Endothelial cell of umbilical vein (primary cell): ENCODE measurements at regions not wholly inside any gene's neighbourhood (a gene's known extent, or its start where the extent isn't known, plus 50 kb on each side); places are given as distances from the start of the nearest gene placed in this dataset.

Source experiments
- BruUV-seq: library from RNA; stranded (reverse); fragments of 400-500 nt; replicated peaks from 2 replicates; lab custom pipeline; 2021; lab: Mats Ljungman, UMichigan
- CTCF ChIA-PET: fragments of 300-600, 350-600 bp; sonication (Branson Sonifier 250); formaldehyde crosslinking; loops from one replicate; lab custom pipeline; 2021; ENCODE audit warnings: antibody characterized with exemption, inconsistent platforms; lab: Charles Lee
- POLR2A ChIA-PET: fragments of 300-600, 350-600 bp; sonication (Branson Sonifier 250); formaldehyde crosslinking; loops from one replicate; lab custom pipeline; 2021; ENCODE audit warnings: antibody characterized with exemption, inconsistent platforms; lab: Charles Lee
- DNase-seq: peaks from one replicate; pipeline ENCODE4 v3.0.0-alpha.2; 2011; ENCODE audit warnings: low read depth, low spot score
- FAIRE-seq: peaks from 2 replicates; lab custom pipeline; 2011; peaks lifted over from hg19 to GRCh38; lab: Jason Lieb, UNC
- H2AFZ ChIP-seq: 2 replicates; pipeline ENCODE4 v1.6.0; 2012; ENCODE audit warnings: low read depth, low read length, control low read depth, inconsistent platforms
- H3K27ac ChIP-seq: 2 replicates; pipeline ENCODE4 v1.5.1; 2011; ENCODE audit warnings: low read depth, mild to moderate bottlenecking, control low read depth, low read length, moderate library complexity; ENCODE audit not compliant: insufficient read depth
- H3K27me3 ChIP-seq, 2 experiments: 2 replicates each; pipeline versions ENCODE4 v1.6.0 to v1.6.1; 2011; ENCODE audit warnings: low read length in 2 of 2, mixed read lengths in 1 of 2; ENCODE audit not compliant: control insufficient read depth in 2 of 2, insufficient read depth in 2 of 2
- H3K36me3 ChIP-seq, 2 experiments: 2 replicates in 1 of 2; 3 replicates in 1 of 2; pipeline ENCODE4 v1.5.1; 2011; ENCODE audit warnings: low read length in 2 of 2, mild to moderate bottlenecking in 1 of 2, moderate library complexity in 1 of 2; ENCODE audit not compliant: control insufficient read depth in 2 of 2, insufficient read depth in 2 of 2; ENCODE audit errors: extremely low read depth in 1 of 2
- H3K4me1 ChIP-seq: 3 replicates; pipeline ENCODE4 v1.5.1; 2011; ENCODE audit warnings: mild to moderate bottlenecking, low read length; ENCODE audit not compliant: control insufficient read depth, insufficient read depth; ENCODE audit errors: extremely low read depth
- H3K4me2 ChIP-seq: 2 replicates; pipeline ENCODE4 v1.6.1; 2011; ENCODE audit warnings: low read length, control low read depth, mixed read lengths; ENCODE audit not compliant: insufficient read depth
- H3K4me3 ChIP-seq, 3 experiments: fragments of 200-600 bp in 1 of 3; sonication (generic), shearing (Covaris generic) in 1 of 3; replicated peaks in 1 of 3; 2 replicates each; pipeline ENCODE4 v1.5.1; 2011 to 2016; ENCODE audit warnings: control low read depth in 3 of 3, low read length in 3 of 3, mild to moderate bottlenecking in 2 of 3, inconsistent platforms in 1 of 3, low read depth in 1 of 3, moderate library complexity in 1 of 3; ENCODE audit not compliant: insufficient read depth in 1 of 3
- H3K79me2 ChIP-seq: 2 replicates; pipeline ENCODE4 v1.6.0; 2012; ENCODE audit warnings: low read length, inconsistent platforms; ENCODE audit not compliant: control insufficient read depth, insufficient read depth
- H3K9ac ChIP-seq: replicated peaks from 2 replicates; pipeline ENCODE3; 2011; ENCODE audit warnings: low read length, control low read depth; ENCODE audit not compliant: insufficient read depth; ENCODE audit errors: extremely low read depth
- H3K9me1 ChIP-seq: replicated peaks from 3 replicates; pipeline ENCODE4 v1.6.0; 2011; ENCODE audit warnings: mild to moderate bottlenecking, low read length; ENCODE audit not compliant: control insufficient read depth, insufficient read depth; ENCODE audit errors: extremely low read depth
- H3K9me3 ChIP-seq: replicated peaks from 2 replicates; pipeline ENCODE4 v1.5.1; 2012; ENCODE audit warnings: low read length, inconsistent platforms; ENCODE audit not compliant: control insufficient read depth, insufficient read depth
- H4K20me1 ChIP-seq: replicated peaks from 2 replicates; pipeline ENCODE3; 2011; ENCODE audit warnings: mild to moderate bottlenecking, low read length; ENCODE audit not compliant: control insufficient read depth, insufficient read depth; ENCODE audit errors: extremely low read depth
- CTCF ChIP-seq, 2 donors: IDR thresholded peaks; 1 replicate in 1 of 2; 2 replicates in 1 of 2; pipeline ENCODE4 v1.5.1; 2011; ENCODE audit warnings: low read length in 2 of 2, mild to moderate bottlenecking in 2 of 2, moderate library complexity in 2 of 2, control low read depth in 1 of 2, inconsistent platforms in 1 of 2, low read depth in 1 of 2; ENCODE audit not compliant: insufficient read depth in 1 of 2; ENCODE audit errors: extremely low read depth in 1 of 2
- EZH2 ChIP-seq: IDR thresholded peaks from 2 replicates; pipeline ENCODE4 v1.6.1; 2012; ENCODE audit warnings: borderline replicate concordance, low read depth, mild to moderate bottlenecking, moderate library complexity, low read length, inconsistent platforms; ENCODE audit not compliant: severe bottlenecking
- FOS ChIP-seq: IDR thresholded peaks from 2 replicates; pipeline ENCODE4 v1.6.1; 2011; ENCODE audit warnings: mild to moderate bottlenecking, low read length, moderate library complexity, borderline replicate concordance; ENCODE audit not compliant: insufficient read depth
- GATA2 ChIP-seq: IDR thresholded peaks from 2 replicates; pipeline ENCODE4 v1.7.0; 2011; ENCODE audit warnings: low read depth, mild to moderate bottlenecking, moderate library complexity, mixed read lengths, low read length; ENCODE audit not compliant: insufficient read length, insufficient read depth
- JUN ChIP-seq: IDR thresholded peaks from 2 replicates; pipeline ENCODE4 v1.6.1; 2011; ENCODE audit warnings: borderline replicate concordance, low read depth; ENCODE audit not compliant: insufficient read length, insufficient read depth
- MAX ChIP-seq: IDR thresholded peaks from 2 replicates; pipeline ENCODE4 v1.6.1; 2011; ENCODE audit not compliant: insufficient read depth, insufficient read length
- MYC ChIP-seq: IDR thresholded peaks from one replicate; pipeline ENCODE4 v1.6.1; 2011; ENCODE audit warnings: mild to moderate bottlenecking, low read depth, low read length
- POLR2A ChIP-seq: IDR thresholded peaks from 2 replicates; pipeline ENCODE4 v1.6.1; 2012; ENCODE audit warnings: low read depth, mild to moderate bottlenecking, control low read depth, low read length
- POLR2AphosphoS5 ChIP-seq: IDR thresholded peaks from 2 replicates; pipeline ENCODE4 v1.6.1; 2012; ENCODE audit warnings: low read depth, mild to moderate bottlenecking, control low read depth, low read length, moderate library complexity; ENCODE audit not compliant: insufficient read depth
- dilution Hi-C: fragments of 300-500 bp; cut with MboI; formaldehyde crosslinking; loops from one replicate; pipeline ENCODE4 v1.15.0; 2019; ENCODE audit warnings: low sequenced_read_pairs; ENCODE audit not compliant: extremely low pct_ligation_motif_present
- intact Hi-C: fragments of 100-400 bp; cut with micrococcal nuclease; formaldehyde crosslinking; loops from one replicate; pipeline ENCODE4 v1.10.0; 2022

- no peak overlapping the region for H3K27ac ChIP-seq
- no peaks in the 10 kb centered on the region for H3K79me2 ChIP-seq
- H3K4me1 ChIP-seq: no peaks in the 10 kb centered on the region
- intact Hi-C loops: no loop called here
- CTCF ChIA-PET: no interaction called here
- no peak overlapping the region for H3K4me2 ChIP-seq
- FAIRE-seq (no peak), DNase-seq (no peak)
- TF ChIP-seq MYC (no peak), POLR2A (no peak)
- no peak overlapping the region for H2AFZ ChIP-seq
- H4K20me1 ChIP-seq: no peaks in the 10 kb centered on the region
- H3K36me3 ChIP-seq: no peaks in the 10 kb centered on the region
- BruUV-seq: no TSS peak
- no peak overlapping the region for H3K9ac ChIP-seq
- no peaks in the 10 kb centered on the region for H3K9me1 ChIP-seq
- POLR2A ChIA-PET: no interaction called here
- H3K9me3 ChIP-seq: no peaks in the 10 kb centered on the region
- H3K4me3 ChIP-seq: no peak overlapping the region
- dilution Hi-C loops: no loop called here
- H3K27me3 ChIP-seq: no peaks in the 10 kb centered on the region
Observed at GRCh38 chr4:184954482-184954881, 63.8 kb upstream of the HELT start.

- Histone ChIP-seq H3K9me3 (no peaks in the 10 kb centered on the region), H3K4me2 (no peak overlapping the region), H2AFZ (no peak overlapping the region), H3K9ac (no peak overlapping the region), H3K36me3 (no peaks in the 10 kb centered on the region), H3K4me1 (no peaks in the 10 kb centered on the region), H3K9me1 (no peaks in the 10 kb centered on the region), H4K20me1 (no peaks in the 10 kb centered on the region), H3K4me3 (no peak overlapping the region), H3K79me2 (no peaks in the 10 kb centered on the region), H3K27me3 (no peaks in the 10 kb centered on the region), H3K27ac (no peak overlapping the region)
- ChIA-PET CTCF (no interaction called here), POLR2A (no interaction called here)
- dilution Hi-C loops (no loop called here), intact Hi-C loops (no loop called here)
- DNase-seq (no peak), FAIRE-seq (no peak)
- BruUV-seq: no TSS peak
- no peak for TF ChIP-seq POLR2AphosphoS5
- no peak for TF ChIP-seq MYC
- TF ChIP-seq MAX: no peak
- no peak for TF ChIP-seq JUN
- TF ChIP-seq EZH2: no peak
- TF ChIP-seq GATA2: no peak
- TF ChIP-seq POLR2A: no peak
- no peak for TF ChIP-seq CTCF (IDR thresholded peaks at IDR 0.05; ENCODE audit: extremely low read depth in 1 of 2, insufficient read depth in 1 of 2, low read depth in 1 of 2, low read length in 2 of 2)
- no peak for TF ChIP-seq FOS
Observed at GRCh38 chr4:184955116-184955515, 63.2 kb upstream of the HELT start.
